ENCODE measurements at regions not wholly inside any gene's neighbourhood (a gene's known extent, or its start where the extent isn't known, plus 50 kb on each side); places are given as distances from the start of the nearest gene placed in this dataset.
A peak's percentile ranks its signal among the peaks of the same experiment; 100 is the strongest.

GRCh38 chr10:75294866-75295701 lies 59.3 kb upstream of the COMTD1 start:
- peak in 36 of 51 donors; percentile 15 to 71 (median 43) for DNase-seq

- peak in 1 of 51 donors; percentile 10 for DNase-seq
These were observed 58.7 kb upstream of the COMTD1 start for GRCh38 chr10:75294518-75294865.

GRCh38 chr10:75294031-75294437 lies 58.3 kb upstream of the COMTD1 start:
- DNase-seq = no peak

DNA sequence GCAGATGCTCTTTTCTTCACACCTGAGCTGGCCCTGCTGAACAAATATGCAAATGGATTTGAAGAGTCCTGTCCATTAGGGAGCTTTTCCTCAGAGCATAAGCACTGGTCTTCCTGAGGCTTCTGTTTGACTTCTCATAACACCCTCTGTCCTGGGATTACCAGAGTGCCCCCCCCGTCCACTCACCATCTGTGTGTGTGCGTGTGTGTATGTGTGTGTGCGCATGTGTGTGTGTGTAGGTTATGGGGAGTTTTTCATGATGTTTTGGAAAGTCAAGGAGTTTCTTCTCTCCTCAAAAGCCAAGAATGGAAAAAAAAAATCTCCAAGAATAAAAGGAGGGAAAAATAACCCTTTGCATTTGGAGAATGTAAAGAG lies 57.7 kb upstream of the COMTD1 start:
- no peak for DNase-seq

GRCh38 chr10:75292794-75293445 lies 57.2 kb upstream of the COMTD1 start:
- no peak for DNase-seq

DNA sequence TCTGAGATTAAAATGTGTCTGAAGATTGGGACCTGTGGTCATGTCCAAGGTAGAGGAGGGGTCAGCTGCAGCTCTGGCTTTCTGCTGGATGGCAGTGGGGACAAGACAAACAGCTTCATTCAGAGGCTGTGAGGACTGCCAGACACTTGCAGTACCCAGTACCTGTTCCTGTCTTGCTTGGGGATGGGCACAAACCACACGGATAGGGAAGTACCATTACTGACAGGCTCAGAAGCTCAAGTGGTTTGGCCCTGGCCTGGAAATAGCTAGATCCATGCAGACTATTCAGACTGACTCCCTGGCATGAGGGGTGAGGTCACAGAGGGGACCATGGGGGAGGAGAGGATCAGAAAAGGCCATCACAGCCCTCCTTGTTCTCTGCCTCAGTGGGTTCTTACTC lies 56.0 kb upstream of the COMTD1 start:
- no peak for DNase-seq

GRCh38 chr10:75288140-75288711 lies 52.5 kb upstream of the COMTD1 start:
- DNase-seq = no peak

GRCh38 chr10:75287697-75288096 lies 51.9 kb upstream of the COMTD1 start:
- DNase-seq = no peak

- DNase-seq = no peak
These were observed 51.1 kb upstream of the COMTD1 start for GRCh38 chr10:75286901-75287300.
